ENCODE measurements at regions not wholly inside any gene's neighbourhood (a gene's known extent, or its start where the extent isn't known, plus 50 kb on each side); places are given as distances from the start of the nearest gene placed in this dataset.

GRCh38 chr1:29849991-29850757 is 613.9 kb downstream of the PTPRU start:
- no peak for TF ChIP-seq CTCF (IDR thresholded peaks at IDR 0.05; ENCODE audit: unreplicated experiment in 3 of 3)
- H3K36me3 Mint-ChIP-seq (ENCODE audit: low read depth) = no peaks in the 10 kb centered on the region
- H3K4me1 Mint-ChIP-seq = peaks cover 25% of the 10 kb centered on the region

GRCh38 chr1:29849038-29849750 is 612.9 kb downstream of the PTPRU start:
- no peaks in the 10 kb centered on the region for H3K36me3 Mint-ChIP-seq (ENCODE audit: low read depth)
- H3K4me3 Mint-ChIP-seq = no peak overlapping the region
- peaks cover 24% of the 10 kb centered on the region for H3K4me1 Mint-ChIP-seq
- H3K27ac Mint-ChIP-seq = no peak overlapping the region
- peak; percentile 37 to 41 (median 38) for TF ChIP-seq CTCF (IDR thresholded peaks at IDR 0.05; ENCODE audit: unreplicated experiment in 3 of 3)
- peaks cover 1% of the 10 kb centered on the region for H3K9me3 Mint-ChIP-seq
- H3K27me3 Mint-ChIP-seq (ENCODE audit: low read depth) = peaks cover 50% of the 10 kb centered on the region

More at GRCh38 chr1:29849991-29850757, 613.9 kb downstream of the PTPRU start:
- Mint-ChIP-seq H3K27me3 (ENCODE audit: low read depth) (peaks cover 47% of the 10 kb centered on the region), H3K9me3 (no peaks in the 10 kb centered on the region), H3K27ac (no peak overlapping the region), H3K4me3 (no peak overlapping the region)

GRCh38 chr1:29845910-29846309 is 609.6 kb downstream of the PTPRU start:
- Mint-ChIP-seq H3K36me3 (ENCODE audit: low read depth) (peaks cover 4% of the 10 kb centered on the region), H3K27me3 (ENCODE audit: low read depth) (peaks cover 42% of the 10 kb centered on the region), H3K9me3 (peaks cover 24% of the 10 kb centered on the region), H3K27ac (no peak overlapping the region), H3K4me1 (peaks cover 14% of the 10 kb centered on the region), H3K4me3 (no peak overlapping the region)
- TF ChIP-seq CTCF (IDR thresholded peaks at IDR 0.05; ENCODE audit: unreplicated experiment in 3 of 3) = no peak

- Mint-ChIP-seq H3K27ac (no peak overlapping the region), H3K4me3 (no peak overlapping the region), H3K4me1 (no peaks in the 10 kb centered on the region), H3K27me3 (ENCODE audit: low read depth) (peaks cover 26% of the 10 kb centered on the region), H3K9me3 (peaks cover 24% of the 10 kb centered on the region), H3K36me3 (ENCODE audit: low read depth) (peaks cover 4% of the 10 kb centered on the region)
- TF ChIP-seq CTCF (IDR thresholded peaks at IDR 0.05; ENCODE audit: unreplicated experiment in 3 of 3) = no peak
These were observed 605.8 kb downstream of the PTPRU start for GRCh38 chr1:29842130-29842529.

- Mint-ChIP-seq H3K9me3 (peaks cover 24% of the 10 kb centered on the region), H3K4me1 (no peaks in the 10 kb centered on the region), H3K27me3 (ENCODE audit: low read depth) (peaks cover 19% of the 10 kb centered on the region), H3K4me3 (no peak overlapping the region), H3K36me3 (ENCODE audit: low read depth) (peaks cover 4% of the 10 kb centered on the region), H3K27ac (no peak overlapping the region)
- TF ChIP-seq CTCF (IDR thresholded peaks at IDR 0.05; ENCODE audit: unreplicated experiment in 3 of 3) = no peak
These were observed 603.4 kb downstream of the PTPRU start for GRCh38 chr1:29839726-29840125.
